ENCODE measurements at regions not wholly inside any gene's neighbourhood (a gene's known extent, or its start where the extent isn't known, plus 50 kb on each side); places are given as distances from the start of the nearest gene placed in this dataset.

GRCh38 chr5:17346811-17347210 lies 129.4 kb downstream of the BASP1 start:
- TF ChIP-seq CTCF (IDR thresholded peaks at IDR 0.05) (no peak), ZFX (IDR thresholded peaks at IDR 0.05; ENCODE audit: borderline replicate concordance) (no peak)
